Uterus (tissue), 3 donors: ENCODE measurements at regions not wholly inside any gene's neighbourhood (a gene's known extent, or its start where the extent isn't known, plus 50 kb on each side); places are given as distances from the start of the nearest gene placed in this dataset.
"Not testable (repeated sequence)": the region's sequence is repeated elsewhere in the genome, so short reads cannot be mapped to it uniquely, and the experiment has no call there.

Experiments used
- DNase-seq, 2 donors: peaks; one replicate each; pipeline ENCODE4 v3.0.0-alpha.2; 2019 to 2020
- H3K27ac ChIP-seq, 2 donors: fragments of 200-600 bp; sonication (generic); 1 replicate in 1 of 2; 2 replicates in 1 of 2; pipeline ENCODE4 v1.5.1; 2016 to 2018
- H3K27me3 ChIP-seq, 2 donors: fragments of 200-600 bp; sonication (generic); one replicate each; pipeline ENCODE4 v1.5.1; 2018 to 2019; ENCODE audit warnings: control low read depth in 1 of 2
- H3K36me3 ChIP-seq, 2 donors: fragments of 200-600 bp; sonication (generic); one replicate each; pipeline ENCODE4 v1.5.1; 2019; ENCODE audit warnings: control low read depth in 1 of 2
- H3K4me1 ChIP-seq, 2 donors: fragments of 200-600 bp; sonication (generic); one replicate each; pipeline ENCODE4 v1.5.1; 2018 to 2019; ENCODE audit warnings: control low read depth in 1 of 2
- H3K4me3 ChIP-seq, 2 donors: fragments of 200-600 bp; sonication (generic); 1 replicate in 1 of 2; 2 replicates in 1 of 2; pipeline ENCODE4 v1.5.1; 2018 to 2019; ENCODE audit warnings: mild to moderate bottlenecking in 1 of 2
- H3K9me3 ChIP-seq, 2 donors: fragments of 200-600 bp; sonication (generic); one replicate each; pipeline ENCODE4 v1.5.1; 2019; ENCODE audit warnings: control low read depth in 1 of 2
- POLR2A ChIP-seq, 2 donors: fragments of 450-650 bp; IDR thresholded peaks; one replicate each; pipeline ENCODE4 v1.6.1; 2016; ENCODE audit warnings: antibody characterized with exemption in 2 of 2, mild to moderate bottlenecking in 1 of 2, moderate library complexity in 1 of 2
- intact Hi-C: fragments of 100-400 bp; cut with DNase I; formaldehyde crosslinking; loops from one replicate; pipeline ENCODE4 v1.15.1; 2023; ENCODE audit warnings: low total_unique reads
- TF ChIP-seq, protein P1 (sequence below), 4 experiments: fragments of 200-600 bp in 2 of 4; fragments of 450-650 bp in 2 of 4; sonication (generic) in 2 of 4; IDR thresholded peaks; one replicate each; pipeline ENCODE4 v1.5.1; 2016 to 2019; ENCODE audit warnings: antibody characterized with exemption in 4 of 4, mild to moderate bottlenecking in 2 of 4, moderate library complexity in 1 of 4
- donor health status: DM: yes; HTN: yes; CAD: no.

DNA sequence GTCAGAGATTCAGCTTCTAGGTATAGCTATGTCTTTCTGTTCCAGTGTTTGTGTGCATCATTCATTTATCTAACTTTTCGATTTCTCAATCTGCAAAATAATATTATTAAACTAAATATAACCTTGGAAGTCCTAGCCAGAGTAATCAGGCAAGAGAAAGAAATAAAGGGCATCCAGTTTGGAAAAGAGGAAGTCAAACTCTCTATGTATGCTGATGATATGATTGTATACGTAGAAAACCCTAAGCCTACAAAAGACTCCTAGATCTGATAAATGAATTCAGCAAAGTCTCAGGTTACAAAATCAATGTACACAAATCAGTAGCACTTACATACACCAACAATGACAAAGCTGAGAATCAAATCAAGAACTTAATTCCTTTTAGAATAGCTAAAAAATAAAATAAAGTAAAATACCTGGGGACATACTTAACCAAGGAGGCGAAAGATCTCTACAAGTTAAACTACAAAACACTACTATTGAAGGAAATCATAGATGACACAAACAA, 718.2 kb downstream of the NTRK3 start:
- no peak for TF ChIP-seq POLR2A (IDR thresholded peaks at IDR 0.05)
- TF ChIP-seq, protein P1, sequence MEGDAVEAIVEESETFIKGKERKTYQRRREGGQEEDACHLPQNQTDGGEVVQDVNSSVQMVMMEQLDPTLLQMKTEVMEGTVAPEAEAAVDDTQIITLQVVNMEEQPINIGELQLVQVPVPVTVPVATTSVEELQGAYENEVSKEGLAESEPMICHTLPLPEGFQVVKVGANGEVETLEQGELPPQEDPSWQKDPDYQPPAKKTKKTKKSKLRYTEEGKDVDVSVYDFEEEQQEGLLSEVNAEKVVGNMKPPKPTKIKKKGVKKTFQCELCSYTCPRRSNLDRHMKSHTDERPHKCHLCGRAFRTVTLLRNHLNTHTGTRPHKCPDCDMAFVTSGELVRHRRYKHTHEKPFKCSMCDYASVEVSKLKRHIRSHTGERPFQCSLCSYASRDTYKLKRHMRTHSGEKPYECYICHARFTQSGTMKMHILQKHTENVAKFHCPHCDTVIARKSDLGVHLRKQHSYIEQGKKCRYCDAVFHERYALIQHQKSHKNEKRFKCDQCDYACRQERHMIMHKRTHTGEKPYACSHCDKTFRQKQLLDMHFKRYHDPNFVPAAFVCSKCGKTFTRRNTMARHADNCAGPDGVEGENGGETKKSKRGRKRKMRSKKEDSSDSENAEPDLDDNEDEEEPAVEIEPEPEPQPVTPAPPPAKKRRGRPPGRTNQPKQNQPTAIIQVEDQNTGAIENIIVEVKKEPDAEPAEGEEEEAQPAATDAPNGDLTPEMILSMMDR (IDR thresholded peaks at IDR 0.05), result no peak
- H3K4me1 ChIP-seq, result no peaks in the 10 kb centered on the region

DNA sequence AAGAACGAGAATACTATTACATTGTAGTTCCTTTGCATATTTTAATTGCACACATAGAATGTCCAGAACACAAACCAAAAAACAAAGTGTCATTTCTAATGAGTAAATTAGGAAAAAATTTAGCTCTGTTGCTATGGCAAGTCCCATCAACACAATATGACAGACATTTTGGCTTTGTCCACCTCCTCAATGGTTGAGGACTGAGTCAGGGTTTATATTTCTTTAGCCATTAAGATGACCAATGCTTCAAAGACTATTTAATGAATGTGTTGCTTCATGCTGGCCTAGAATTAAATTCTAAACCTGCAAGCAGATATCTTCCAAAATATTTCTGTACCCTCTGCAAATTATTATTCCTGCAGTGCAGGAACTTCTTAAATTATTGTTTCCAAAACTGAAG, 719.2 kb downstream of the NTRK3 start:
- intact Hi-C loops, result no loop called here
- no peaks in the 10 kb centered on the region for H3K9me3 ChIP-seq
- TF ChIP-seq POLR2A (IDR thresholded peaks at IDR 0.05), result no peak
- TF ChIP-seq, protein P1 (IDR thresholded peaks at IDR 0.05), result no peak
- no peaks in the 10 kb centered on the region for H3K36me3 ChIP-seq
- no peaks in the 10 kb centered on the region for H3K27me3 ChIP-seq
- no peak for DNase-seq
- no peak overlapping the region for H3K4me3 ChIP-seq
- H3K27ac ChIP-seq, result no peak overlapping the region
- no peaks in the 10 kb centered on the region for H3K4me1 ChIP-seq

More for the DNA sequence above, 718.2 kb downstream of the NTRK3 start:
- intact Hi-C loops, result no loop called here
- no peaks in the 10 kb centered on the region for H3K36me3 ChIP-seq
- no peak overlapping the region for H3K4me3 ChIP-seq
- no peak overlapping the region for H3K27ac ChIP-seq
- H3K27me3 ChIP-seq, result no peaks in the 10 kb centered on the region
- H3K9me3 ChIP-seq, result no peaks in the 10 kb centered on the region
- DNase-seq, result no peak

- intact Hi-C loops, H3K9me3 ChIP-seq, H3K4me1 ChIP-seq, H3K27ac ChIP-seq, H3K36me3 ChIP-seq, H3K27me3 ChIP-seq, DNase-seq, H3K4me3 ChIP-seq: not testable (repeated sequence)
Measured at GRCh38 chr15:87533637-87534036, 722.9 kb downstream of the NTRK3 start.

GRCh38 chr15:87528873-87529272, 727.7 kb downstream of the NTRK3 start:
- no peak for DNase-seq
- H3K4me1 ChIP-seq, result no peaks in the 10 kb centered on the region
- no peaks in the 10 kb centered on the region for H3K36me3 ChIP-seq

DNA sequence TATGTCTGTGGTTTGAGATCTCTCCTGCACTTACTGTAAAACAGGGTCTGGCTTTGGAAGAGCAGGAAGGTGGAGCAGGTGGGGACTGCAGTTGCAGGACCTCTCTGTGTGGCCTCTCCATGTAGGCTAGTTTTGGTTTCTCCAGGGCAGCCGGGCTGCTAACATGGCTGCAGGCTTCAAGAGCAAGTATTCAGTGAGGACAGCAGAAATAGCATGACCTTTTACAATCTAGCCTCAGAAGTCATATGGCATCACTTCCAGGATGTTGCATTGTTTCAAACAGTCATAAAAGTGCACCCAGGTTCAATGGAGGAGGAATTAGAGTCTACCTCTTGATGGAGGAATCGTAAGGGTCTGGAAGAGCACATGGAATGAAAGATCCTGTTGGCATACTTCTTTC, 728.7 kb downstream of the NTRK3 start:
- TF ChIP-seq, protein P1 (IDR thresholded peaks at IDR 0.05), result no peak
- TF ChIP-seq POLR2A (IDR thresholded peaks at IDR 0.05), result no peak
- Histone ChIP-seq H3K4me3 (no peak overlapping the region), H3K27ac (no peak overlapping the region), H3K36me3 (no peaks in the 10 kb centered on the region), H3K9me3 (no peaks in the 10 kb centered on the region), H3K27me3 (no peaks in the 10 kb centered on the region), H3K4me1 (no peaks in the 10 kb centered on the region)
- intact Hi-C loops, result no loop called here
- no peak for DNase-seq

More at GRCh38 chr15:87528873-87529272, 727.7 kb downstream of the NTRK3 start:
- intact Hi-C loops, result no loop called here
- Histone ChIP-seq H3K4me3 (no peak overlapping the region), H3K27ac (no peak overlapping the region), H3K9me3 (no peaks in the 10 kb centered on the region), H3K27me3 (no peaks in the 10 kb centered on the region)
- TF ChIP-seq, protein P1 (IDR thresholded peaks at IDR 0.05), result no peak
- no peak for TF ChIP-seq POLR2A (IDR thresholded peaks at IDR 0.05)

DNA sequence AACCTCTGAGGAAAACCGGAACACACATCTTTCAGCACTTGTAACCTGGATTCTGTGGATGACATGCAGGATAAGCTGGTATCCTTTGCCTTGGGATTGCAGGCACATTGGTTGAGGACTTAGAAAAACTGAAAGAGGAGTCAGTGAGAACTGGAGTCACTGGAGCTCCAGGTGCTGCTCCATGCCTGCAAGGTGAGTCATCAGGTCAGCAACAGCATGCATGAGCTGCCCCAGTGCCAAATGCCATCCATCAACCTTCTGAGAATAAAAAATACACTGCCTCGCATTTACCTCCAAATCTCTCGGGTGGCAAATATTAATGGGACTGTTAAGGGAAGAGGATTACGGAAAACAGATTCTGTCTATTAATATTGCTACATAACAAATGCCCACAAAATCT, 729.1 kb downstream of the NTRK3 start:
- Histone ChIP-seq H3K36me3 (no peaks in the 10 kb centered on the region), H3K27me3 (no peaks in the 10 kb centered on the region), H3K27ac (no peak overlapping the region), H3K4me1 (no peaks in the 10 kb centered on the region), H3K9me3 (no peaks in the 10 kb centered on the region), H3K4me3 (no peak overlapping the region)
- DNase-seq, result no peak
- intact Hi-C loops, result no loop called here
- TF ChIP-seq, protein P1 (IDR thresholded peaks at IDR 0.05), result no peak
- no peak for TF ChIP-seq POLR2A (IDR thresholded peaks at IDR 0.05)
